DND-41 (cell line): ENCODE measurements at regions not wholly inside any gene's neighbourhood (a gene's known extent, or its start where the extent isn't known, plus 50 kb on each side); places are given as distances from the start of the nearest gene placed in this dataset.

Experiments
- EZH2 ChIP-seq: IDR thresholded peaks from 3 replicates; pipeline ENCODE4 v1.6.1; 2012; ENCODE audit warnings: borderline replicate concordance, low read depth, mild to moderate bottlenecking, moderate library complexity, low read length, inconsistent platforms; ENCODE audit not compliant: severe bottlenecking
- TF ChIP-seq, protein P1 (sequence below): IDR thresholded peaks from 2 replicates; pipeline ENCODE4 v1.5.1; 2012; ENCODE audit warnings: borderline replicate concordance, low read length, moderate library complexity, mild to moderate bottlenecking; ENCODE audit not compliant: poor library complexity, severe bottlenecking; ENCODE audit errors: extremely low read depth

DNA sequence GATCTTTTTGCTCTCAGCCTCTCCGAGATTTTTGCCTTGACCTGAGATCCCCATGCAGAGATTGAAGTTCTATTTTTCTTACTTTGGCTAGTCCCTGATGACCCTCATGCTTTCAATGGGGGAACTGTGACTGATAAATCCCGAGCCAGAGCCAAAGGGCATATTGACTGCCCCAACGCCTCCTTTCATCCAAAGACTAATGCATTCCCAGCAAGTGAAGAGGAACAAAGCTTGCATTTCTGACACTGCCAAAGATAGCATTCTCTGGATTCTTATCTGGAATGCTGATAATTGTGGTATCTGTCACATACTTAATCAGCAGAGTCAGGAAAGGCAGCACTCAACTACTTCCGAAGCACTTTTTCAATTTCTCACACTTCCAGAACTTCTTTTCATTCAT is 152.3 kb upstream of the EGLN3 start:
- TF ChIP-seq EZH2: no peak
- TF ChIP-seq, protein P1, sequence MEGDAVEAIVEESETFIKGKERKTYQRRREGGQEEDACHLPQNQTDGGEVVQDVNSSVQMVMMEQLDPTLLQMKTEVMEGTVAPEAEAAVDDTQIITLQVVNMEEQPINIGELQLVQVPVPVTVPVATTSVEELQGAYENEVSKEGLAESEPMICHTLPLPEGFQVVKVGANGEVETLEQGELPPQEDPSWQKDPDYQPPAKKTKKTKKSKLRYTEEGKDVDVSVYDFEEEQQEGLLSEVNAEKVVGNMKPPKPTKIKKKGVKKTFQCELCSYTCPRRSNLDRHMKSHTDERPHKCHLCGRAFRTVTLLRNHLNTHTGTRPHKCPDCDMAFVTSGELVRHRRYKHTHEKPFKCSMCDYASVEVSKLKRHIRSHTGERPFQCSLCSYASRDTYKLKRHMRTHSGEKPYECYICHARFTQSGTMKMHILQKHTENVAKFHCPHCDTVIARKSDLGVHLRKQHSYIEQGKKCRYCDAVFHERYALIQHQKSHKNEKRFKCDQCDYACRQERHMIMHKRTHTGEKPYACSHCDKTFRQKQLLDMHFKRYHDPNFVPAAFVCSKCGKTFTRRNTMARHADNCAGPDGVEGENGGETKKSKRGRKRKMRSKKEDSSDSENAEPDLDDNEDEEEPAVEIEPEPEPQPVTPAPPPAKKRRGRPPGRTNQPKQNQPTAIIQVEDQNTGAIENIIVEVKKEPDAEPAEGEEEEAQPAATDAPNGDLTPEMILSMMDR: no peak
